ENCODE measurements at regions not wholly inside any gene's neighbourhood (a gene's known extent, or its start where the extent isn't known, plus 50 kb on each side); places are given as distances from the start of the nearest gene placed in this dataset.

DNA sequence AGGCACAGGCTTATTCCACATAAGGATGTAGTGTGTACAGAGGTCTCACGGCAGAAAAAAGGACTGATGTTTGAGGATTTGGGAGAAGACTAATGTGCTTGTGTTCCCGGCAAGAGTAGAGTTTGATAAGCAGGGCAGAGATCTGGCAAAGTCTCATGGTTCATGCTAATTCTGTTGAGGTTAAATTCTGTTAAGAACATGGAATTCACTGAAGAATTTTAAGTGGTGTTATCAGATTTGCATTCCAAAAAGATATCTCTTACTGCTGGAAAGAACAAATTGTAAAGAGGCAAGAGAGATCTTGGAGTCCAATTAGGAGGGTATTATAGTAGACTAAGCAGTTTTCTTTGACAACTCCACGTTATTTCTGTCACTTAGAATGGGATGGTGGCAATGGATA is 348.3 kb downstream of the TDRD3 start:
- TF ChIP-seq MXI1 (IDR thresholded peaks at IDR 0.05; ENCODE audit: low read depth, low read length) (no peak), RFX5 (IDR thresholded peaks at IDR 0.05; ENCODE audit: low read length) (no peak)
- TF ChIP-seq, protein P1, sequence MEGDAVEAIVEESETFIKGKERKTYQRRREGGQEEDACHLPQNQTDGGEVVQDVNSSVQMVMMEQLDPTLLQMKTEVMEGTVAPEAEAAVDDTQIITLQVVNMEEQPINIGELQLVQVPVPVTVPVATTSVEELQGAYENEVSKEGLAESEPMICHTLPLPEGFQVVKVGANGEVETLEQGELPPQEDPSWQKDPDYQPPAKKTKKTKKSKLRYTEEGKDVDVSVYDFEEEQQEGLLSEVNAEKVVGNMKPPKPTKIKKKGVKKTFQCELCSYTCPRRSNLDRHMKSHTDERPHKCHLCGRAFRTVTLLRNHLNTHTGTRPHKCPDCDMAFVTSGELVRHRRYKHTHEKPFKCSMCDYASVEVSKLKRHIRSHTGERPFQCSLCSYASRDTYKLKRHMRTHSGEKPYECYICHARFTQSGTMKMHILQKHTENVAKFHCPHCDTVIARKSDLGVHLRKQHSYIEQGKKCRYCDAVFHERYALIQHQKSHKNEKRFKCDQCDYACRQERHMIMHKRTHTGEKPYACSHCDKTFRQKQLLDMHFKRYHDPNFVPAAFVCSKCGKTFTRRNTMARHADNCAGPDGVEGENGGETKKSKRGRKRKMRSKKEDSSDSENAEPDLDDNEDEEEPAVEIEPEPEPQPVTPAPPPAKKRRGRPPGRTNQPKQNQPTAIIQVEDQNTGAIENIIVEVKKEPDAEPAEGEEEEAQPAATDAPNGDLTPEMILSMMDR (IDR thresholded peaks at IDR 0.05), result no peak
- TF ChIP-seq, protein P2, sequence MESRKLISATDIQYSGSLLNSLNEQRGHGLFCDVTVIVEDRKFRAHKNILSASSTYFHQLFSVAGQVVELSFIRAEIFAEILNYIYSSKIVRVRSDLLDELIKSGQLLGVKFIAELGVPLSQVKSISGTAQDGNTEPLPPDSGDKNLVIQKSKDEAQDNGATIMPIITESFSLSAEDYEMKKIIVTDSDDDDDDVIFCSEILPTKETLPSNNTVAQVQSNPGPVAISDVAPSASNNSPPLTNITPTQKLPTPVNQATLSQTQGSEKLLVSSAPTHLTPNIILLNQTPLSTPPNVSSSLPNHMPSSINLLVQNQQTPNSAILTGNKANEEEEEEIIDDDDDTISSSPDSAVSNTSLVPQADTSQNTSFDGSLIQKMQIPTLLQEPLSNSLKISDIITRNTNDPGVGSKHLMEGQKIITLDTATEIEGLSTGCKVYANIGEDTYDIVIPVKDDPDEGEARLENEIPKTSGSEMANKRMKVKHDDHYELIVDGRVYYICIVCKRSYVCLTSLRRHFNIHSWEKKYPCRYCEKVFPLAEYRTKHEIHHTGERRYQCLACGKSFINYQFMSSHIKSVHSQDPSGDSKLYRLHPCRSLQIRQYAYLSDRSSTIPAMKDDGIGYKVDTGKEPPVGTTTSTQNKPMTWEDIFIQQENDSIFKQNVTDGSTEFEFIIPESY (IDR thresholded peaks at IDR 0.05; ENCODE audit: borderline replicate concordance, low read depth), result no peak
- TF ChIP-seq, protein P3, sequence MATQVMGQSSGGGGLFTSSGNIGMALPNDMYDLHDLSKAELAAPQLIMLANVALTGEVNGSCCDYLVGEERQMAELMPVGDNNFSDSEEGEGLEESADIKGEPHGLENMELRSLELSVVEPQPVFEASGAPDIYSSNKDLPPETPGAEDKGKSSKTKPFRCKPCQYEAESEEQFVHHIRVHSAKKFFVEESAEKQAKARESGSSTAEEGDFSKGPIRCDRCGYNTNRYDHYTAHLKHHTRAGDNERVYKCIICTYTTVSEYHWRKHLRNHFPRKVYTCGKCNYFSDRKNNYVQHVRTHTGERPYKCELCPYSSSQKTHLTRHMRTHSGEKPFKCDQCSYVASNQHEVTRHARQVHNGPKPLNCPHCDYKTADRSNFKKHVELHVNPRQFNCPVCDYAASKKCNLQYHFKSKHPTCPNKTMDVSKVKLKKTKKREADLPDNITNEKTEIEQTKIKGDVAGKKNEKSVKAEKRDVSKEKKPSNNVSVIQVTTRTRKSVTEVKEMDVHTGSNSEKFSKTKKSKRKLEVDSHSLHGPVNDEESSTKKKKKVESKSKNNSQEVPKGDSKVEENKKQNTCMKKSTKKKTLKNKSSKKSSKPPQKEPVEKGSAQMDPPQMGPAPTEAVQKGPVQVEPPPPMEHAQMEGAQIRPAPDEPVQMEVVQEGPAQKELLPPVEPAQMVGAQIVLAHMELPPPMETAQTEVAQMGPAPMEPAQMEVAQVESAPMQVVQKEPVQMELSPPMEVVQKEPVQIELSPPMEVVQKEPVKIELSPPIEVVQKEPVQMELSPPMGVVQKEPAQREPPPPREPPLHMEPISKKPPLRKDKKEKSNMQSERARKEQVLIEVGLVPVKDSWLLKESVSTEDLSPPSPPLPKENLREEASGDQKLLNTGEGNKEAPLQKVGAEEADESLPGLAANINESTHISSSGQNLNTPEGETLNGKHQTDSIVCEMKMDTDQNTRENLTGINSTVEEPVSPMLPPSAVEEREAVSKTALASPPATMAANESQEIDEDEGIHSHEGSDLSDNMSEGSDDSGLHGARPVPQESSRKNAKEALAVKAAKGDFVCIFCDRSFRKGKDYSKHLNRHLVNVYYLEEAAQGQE (IDR thresholded peaks at IDR 0.05; ENCODE audit: low read depth, low read length), result no peak

Measured in SK-N-SH (cell line).